ENCODE measurements at regions not wholly inside any gene's neighbourhood (a gene's known extent, or its start where the extent isn't known, plus 50 kb on each side); places are given as distances from the start of the nearest gene placed in this dataset.

- DNase-seq = no peak
Measured at GRCh38 chr9:30661925-30662324, 1722.5 kb upstream of the ACO1 start.

GRCh38 chr9:30670805-30671562 lies 1713.5 kb upstream of the ACO1 start:
- no peak for DNase-seq

GRCh38 chr9:30673132-30673531 lies 1711.3 kb upstream of the ACO1 start:
- DNase-seq = no peak

- no peak for DNase-seq
Measured at GRCh38 chr9:30676651-30677050, 1707.8 kb upstream of the ACO1 start.

GRCh38 chr9:30677221-30677620 lies 1707.2 kb upstream of the ACO1 start:
- DNase-seq = no peak

- DNase-seq = no peak
Measured at GRCh38 chr9:30688801-30689200, 1695.6 kb upstream of the ACO1 start.

GRCh38 chr9:30697958-30698357 lies 1686.5 kb upstream of the ACO1 start:
- no peak for DNase-seq

- DNase-seq = no peak
Measured at GRCh38 chr9:30711591-30711990, 1672.9 kb upstream of the ACO1 start.

GRCh38 chr9:30713243-30713642 lies 1671.2 kb upstream of the ACO1 start:
- no peak for DNase-seq

- no peak for DNase-seq
Measured at GRCh38 chr9:30714389-30714788, 1670.1 kb upstream of the ACO1 start.

- DNase-seq = no peak
Measured at GRCh38 chr9:30718483-30718882, 1666.0 kb upstream of the ACO1 start.

- no peak for DNase-seq
Measured at GRCh38 chr9:30722065-30722464, 1662.4 kb upstream of the ACO1 start.

GRCh38 chr9:30723656-30724055 lies 1660.8 kb upstream of the ACO1 start:
- no peak for DNase-seq

GRCh38 chr9:30732060-30732459 lies 1652.4 kb upstream of the ACO1 start:
- DNase-seq = no peak

GRCh38 chr9:30744871-30745270 lies 1639.6 kb upstream of the ACO1 start:
- DNase-seq = no peak

GRCh38 chr9:30746589-30746988 lies 1637.9 kb upstream of the ACO1 start:
- DNase-seq = no peak

GRCh38 chr9:30757723-30758122 lies 1626.7 kb upstream of the ACO1 start:
- no peak for DNase-seq

- DNase-seq = no peak
Measured at GRCh38 chr9:30758726-30759446, 1625.6 kb upstream of the ACO1 start.

GRCh38 chr9:30765318-30765717 lies 1619.1 kb upstream of the ACO1 start:
- DNase-seq = no peak

- DNase-seq = no peak
Measured at GRCh38 chr9:30771163-30771708, 1613.2 kb upstream of the ACO1 start.

GRCh38 chr9:30771760-30772159 lies 1612.7 kb upstream of the ACO1 start:
- DNase-seq = no peak

GRCh38 chr9:30773427-30773826 lies 1611.0 kb upstream of the ACO1 start:
- DNase-seq = no peak

GRCh38 chr9:30774326-30774725 lies 1610.1 kb upstream of the ACO1 start:
- DNase-seq = no peak

- DNase-seq = no peak
Measured at GRCh38 chr9:30775236-30775635, 1609.2 kb upstream of the ACO1 start.
